Stromal cell of bone marrow (primary cell): ENCODE measurements at regions not wholly inside any gene's neighbourhood (a gene's known extent, or its start where the extent isn't known, plus 50 kb on each side); places are given as distances from the start of the nearest gene placed in this dataset.

Source experiments
- DNase-seq: peaks from one replicate; pipeline ENCODE4 v3.0.0-alpha.2; 2012; ENCODE audit warnings: low read depth

DNA sequence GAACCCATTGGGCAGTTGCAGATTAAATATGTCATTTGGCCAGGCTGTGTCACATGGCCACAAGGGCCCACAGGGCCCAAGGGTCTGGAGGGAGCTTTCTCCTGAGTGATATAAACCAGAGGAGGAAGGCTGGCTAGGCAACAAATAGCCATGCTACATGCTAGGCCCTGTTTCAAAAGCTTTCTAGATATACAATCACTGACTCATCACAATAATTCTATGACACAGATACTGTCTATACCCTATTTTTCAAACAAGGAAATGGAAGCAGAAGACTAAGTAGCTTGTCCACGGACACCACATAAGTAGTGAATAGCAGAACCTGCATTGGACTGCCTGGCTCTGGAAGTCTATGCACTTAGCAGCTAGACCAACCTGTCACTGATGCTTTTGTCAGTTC lies 625.4 kb downstream of the NTRK3 start:
- DNase-seq = no peak

DNA sequence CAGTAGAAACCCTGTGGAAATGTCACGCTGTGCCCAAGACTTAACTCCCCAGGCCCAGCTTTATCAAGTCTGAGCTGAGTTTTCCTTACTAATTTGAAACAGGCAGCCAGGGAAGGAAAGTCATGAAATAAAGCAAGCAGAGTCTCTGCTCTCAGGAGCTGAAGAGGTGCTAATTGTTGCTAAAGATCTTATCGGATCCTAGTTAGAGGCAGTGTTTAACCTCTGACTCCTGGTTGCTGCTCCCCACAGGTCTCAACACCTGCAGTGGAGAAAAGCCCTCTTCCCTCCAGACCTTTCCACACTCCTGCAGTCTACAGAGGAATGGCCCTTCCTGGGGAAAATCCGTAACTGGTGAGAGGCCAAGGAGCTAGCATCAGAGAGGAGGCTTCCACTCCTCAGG lies 628.2 kb downstream of the NTRK3 start:
- no peak for DNase-seq

DNA sequence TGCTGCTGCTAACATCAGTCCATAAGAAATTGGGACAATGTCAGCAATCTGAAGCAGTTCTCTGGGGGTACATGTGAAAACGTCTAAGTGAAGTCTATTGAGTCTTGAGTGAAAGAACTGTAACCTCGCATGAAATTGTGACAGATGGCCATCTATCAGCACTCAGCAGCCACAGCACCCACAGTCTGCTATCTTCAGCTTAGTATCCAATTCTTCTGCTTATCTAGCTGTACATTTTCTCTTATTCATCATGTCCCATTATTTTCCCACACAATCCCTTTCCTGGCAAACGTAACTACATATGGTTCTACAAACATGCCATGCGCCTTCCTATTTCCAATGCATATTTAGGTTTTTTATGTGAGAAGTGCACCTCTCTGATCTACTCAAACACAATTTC lies 629.7 kb downstream of the NTRK3 start:
- DNase-seq = no peak

DNA sequence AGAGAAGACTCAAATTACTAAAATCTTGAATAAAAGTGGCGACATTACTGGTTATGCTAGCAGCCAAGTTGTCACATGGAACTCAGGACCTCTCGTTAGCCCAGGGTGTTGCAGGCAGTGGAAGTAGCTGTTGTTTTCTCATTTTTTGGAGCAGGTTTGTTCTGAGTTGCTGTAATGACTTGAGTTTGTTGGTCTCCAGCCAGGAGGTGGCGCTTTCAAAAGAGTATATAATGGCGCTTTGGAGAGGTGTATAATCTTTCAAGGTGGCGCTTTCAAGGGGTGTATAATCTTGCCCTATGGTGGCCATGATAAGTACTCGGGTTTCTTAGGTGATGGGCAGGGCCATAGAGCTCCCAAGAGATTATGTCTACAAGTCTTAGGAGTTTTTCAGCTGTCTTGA lies 632.7 kb downstream of the NTRK3 start:
- no peak for DNase-seq

DNA sequence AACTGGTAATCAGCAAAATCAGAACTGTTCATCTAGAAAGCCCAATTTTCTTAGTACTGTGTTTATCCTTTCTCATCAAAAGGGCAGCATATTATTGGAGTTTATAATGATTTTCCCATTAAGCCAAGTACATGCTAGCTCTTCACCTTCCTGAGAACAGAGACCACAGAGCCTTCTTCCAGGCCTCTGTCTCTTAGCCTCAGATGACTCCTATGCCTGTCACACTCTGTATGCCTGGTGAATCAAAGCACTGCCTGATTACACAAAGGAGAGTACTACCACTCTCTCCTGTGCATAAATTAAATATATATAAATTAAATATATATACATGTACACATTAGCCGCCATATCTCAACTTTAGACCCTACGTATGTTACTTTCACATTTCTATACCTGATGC lies 636.1 kb downstream of the NTRK3 start:
- DNase-seq = no peak

DNA sequence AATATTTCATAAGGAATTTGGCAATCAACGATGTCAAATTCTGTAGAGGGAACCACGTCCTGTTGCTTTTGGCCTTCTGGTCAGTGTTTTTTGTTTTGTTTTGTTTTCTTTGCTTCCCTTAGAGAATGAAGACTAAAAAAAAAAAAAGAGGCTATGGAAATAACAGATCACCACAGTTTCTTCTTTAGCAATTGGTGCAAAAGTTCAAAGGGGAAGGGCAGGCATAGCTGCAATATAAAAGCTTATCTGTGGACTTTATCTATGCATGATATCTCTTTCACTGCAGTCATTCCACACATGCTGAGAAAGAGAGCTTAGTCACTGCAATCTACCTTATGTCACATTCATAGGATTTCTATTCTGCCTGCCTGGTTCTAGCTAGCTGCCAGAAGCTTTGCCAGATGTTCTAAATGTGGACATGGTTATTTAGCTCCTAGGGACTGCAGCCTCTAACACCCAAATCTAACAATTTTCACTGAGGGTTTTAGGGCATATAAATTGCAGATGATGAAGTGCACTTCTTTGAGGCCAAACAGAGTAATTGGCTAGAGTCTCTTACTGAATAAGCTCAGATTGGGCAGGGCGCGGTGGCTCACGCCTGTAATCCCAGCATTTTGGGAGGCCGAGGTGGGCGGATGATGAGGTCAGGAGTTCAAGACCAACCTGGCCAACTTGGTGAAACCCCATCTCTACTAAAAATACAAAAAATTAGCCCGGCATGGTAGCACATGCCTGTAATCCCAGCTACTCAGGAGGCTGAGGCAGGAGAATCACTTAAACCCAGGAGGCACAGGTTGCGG lies 637.2 kb downstream of the NTRK3 start:
- DNase-seq = peak; percentile 78

DNA sequence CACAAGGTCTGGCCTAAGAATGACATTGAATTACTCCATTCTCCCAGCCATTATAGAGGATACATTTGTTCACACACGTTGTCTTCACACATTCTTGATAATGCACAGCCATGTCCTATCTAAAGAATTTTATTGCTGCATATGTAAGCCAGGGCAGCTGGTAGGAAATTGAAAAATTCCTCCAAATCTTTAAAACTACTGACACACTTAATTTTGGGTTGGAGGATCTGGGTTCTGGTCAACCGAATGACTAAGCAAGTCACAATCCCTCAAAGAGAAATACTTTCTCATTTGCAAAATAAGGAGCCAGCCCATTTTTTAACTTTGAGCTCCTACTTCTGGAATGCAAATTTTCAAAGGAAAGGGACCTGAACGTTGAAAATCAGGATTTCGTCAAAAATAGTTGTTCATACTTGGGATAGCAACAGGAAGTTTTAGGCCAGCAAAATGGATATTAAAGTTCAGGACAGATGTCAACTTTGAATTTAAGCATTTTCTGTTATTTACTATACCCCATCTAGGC lies 638.3 kb downstream of the NTRK3 start:
- DNase-seq = no peak

DNA sequence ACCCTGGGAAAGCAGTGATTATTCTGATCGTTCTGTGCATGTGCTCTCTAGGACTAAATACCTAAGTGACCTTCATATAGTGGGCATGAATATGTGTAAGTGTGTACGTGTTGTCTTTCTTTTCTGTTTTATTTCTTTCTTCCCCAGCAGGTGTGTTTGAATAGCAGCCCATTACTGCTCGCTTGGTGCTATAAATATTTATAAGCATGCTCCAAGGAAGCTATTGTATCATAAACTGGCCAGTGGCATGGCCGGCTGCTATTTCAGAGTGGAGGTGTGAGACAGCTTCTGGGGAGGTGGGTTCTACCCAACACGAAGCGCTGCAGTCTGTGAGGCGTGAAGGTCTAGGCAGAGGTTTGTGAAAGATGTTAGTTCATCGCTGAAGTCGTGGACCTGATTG lies 641.8 kb downstream of the NTRK3 start:
- DNase-seq = no peak

DNA sequence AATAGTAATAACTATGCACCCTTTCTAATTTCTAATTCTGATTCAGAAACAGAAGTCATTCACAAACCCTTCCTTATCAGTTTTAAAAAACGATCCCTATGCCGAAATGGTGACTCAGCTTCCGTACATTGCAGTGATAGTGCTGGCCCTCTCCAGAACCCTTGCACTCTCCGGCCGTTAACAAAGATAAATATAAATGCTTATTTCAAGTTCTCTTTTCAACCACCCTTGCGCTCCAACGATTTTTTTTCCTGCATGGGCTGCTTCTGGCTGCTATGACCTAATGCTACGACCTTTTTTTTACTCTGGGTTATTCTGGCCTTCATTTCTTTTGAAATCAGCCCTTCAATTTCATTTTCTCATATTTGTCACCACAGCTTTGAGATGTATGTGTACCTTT lies 646.2 kb downstream of the NTRK3 start:
- no peak for DNase-seq

DNA sequence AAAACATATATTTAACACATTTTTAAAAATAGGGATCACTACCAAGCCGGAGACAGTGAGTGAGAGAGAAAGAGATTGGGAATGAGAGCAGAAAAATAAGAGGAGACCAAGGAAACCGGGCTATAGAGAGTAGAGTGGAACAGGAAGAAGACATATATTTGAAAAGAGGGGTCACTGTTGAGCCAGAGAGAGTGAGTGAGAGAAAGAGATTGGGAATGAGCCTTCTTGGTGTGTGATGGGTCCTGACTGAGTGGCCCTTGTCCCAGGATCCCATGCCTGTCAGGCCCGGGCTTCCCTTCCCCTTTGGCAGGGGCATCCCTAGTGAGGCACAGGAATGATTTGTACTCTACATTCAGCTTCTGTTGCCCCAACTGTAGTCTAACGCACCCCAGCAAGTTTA lies 646.6 kb downstream of the NTRK3 start:
- DNase-seq = no peak

DNA sequence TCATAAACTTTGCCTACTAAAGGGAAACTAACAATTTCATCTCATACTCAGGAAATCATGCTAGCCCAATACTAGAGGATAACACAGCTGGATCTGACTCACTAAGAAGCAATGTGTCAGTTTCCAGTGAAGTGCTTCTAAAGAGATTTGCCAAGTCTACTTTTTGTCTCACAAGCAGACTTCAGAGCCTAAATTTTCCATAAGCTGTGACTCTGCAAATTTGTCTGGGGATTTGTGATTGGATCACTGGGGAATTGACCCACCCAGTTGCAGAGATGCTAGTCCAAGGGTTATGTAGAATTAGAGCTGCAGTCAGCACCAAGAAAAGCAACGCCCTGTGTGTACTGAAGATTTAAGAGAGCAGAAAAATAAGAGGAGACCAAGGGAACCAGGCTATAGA lies 647.1 kb downstream of the NTRK3 start:
- DNase-seq = peak; percentile 83

DNA sequence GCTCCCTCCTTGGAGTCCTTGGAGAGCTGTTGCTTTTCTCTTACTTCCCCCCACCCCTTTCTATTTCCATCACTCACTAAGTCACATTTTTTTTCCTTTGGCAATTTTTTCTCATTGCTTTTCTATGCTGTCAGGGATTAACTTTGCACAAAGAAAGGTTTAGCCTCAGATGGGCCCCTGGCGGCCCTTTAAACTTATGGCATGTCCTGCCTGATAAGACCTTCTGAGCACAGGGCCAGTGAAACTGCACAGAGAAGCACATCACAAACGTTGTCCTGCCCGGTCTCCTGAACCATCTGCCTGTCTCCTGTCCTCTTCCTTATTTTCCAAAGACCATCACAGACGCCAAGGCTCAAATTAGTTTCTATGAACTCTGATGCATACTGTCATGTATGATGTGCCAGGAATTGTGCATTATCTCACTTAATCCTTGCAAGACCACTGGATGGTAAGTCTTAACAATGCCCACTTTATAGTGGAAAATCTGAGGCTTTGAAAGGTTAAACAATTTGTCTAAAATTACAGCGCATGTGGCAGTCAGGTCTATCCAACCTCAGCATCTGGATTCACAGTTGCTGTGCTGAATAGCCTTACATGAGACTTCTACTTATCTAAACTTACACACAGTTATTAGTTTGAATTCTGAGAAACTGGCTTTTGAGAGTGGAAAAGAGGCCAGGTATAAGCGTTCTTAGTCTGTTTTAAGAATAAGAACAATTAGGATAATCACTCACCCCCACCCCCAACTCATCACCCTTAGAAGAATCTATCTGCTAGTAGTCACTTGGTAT lies 648.1 kb downstream of the NTRK3 start:
- DNase-seq = no peak

DNA sequence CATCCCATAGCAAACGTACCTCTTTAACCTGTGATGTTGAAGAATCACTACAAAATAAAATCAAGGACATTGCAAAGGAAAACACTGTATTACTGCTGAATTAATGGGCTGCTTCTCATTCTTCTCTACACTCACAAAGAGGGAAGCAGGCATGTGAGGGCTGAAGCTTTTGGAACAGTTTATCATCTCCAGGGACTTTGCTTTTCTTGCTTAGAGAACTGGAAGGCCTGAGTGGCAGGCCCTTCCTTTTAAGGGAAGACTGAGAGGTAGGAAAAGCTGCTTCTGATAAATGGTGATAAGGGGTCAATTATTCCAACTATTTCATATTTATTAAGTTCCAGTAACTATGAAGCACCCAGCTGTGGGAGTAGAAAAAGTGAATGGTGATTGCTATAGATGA lies 649.6 kb downstream of the NTRK3 start:
- DNase-seq = no peak

DNA sequence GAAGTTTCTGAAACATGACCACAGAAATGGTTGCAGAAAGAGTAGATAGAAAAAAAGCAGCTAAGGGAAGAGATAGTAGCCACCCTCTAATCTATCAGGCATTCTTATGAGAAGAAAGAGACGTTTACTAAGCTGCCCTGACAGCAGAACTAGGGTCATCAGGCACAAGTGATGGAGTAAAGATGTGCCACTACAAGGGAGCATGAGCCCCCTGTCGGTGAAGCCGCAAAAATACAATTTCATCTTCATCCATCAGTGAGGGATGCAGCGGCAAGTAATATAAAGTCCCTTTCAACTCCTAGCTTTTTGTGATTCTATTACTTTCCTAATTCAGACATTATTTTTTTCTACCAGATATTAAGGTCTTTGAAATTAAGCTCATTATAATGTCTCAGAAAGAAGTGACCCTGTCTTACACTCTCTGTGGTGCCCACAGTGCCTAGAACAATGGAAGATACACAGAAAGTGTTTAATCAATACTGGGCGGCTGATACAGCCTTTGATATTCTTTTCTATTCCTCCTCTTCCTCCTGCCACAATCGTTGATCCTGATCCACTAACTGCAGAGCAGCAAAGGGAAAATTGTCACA lies 651.6 kb downstream of the NTRK3 start:
- DNase-seq = no peak

DNA sequence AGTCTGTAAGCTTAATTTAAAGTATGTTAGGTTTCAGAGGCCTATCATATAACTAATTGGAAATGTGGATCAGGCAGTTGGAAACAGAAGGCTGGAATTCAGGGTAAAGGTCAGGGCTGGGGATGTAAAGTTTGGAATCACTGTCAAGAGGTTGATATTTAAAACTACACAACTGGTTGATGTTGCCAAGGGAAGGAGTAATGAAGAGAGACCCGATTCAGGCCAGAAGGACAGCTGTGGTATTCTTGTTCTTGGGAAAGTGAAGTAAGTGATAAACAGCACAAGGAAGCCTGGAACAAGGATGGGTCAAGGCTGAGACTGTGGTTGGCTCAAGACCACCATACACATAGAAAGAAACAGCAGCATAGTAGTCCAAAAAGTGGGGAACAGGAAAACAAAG lies 654.2 kb downstream of the NTRK3 start:
- DNase-seq = no peak

DNA sequence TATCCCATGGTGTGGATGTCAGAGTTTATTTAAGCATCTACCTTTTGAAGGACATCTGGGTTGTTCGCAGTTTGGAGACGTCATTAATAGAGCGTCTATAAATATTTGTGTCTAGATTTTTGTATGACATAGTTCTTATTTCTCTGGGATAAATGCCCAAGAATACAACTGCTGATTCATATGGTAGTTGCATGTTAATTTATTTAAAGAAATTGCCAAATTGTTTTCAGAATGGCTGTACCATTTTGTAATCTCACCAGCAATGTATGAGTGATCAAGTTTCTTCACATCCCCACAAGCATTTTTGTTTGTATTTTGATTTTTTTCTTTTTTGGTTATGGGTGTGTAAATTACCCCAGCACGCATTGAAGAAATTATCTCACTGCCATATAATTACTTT lies 656.9 kb downstream of the NTRK3 start:
- DNase-seq = no peak

DNA sequence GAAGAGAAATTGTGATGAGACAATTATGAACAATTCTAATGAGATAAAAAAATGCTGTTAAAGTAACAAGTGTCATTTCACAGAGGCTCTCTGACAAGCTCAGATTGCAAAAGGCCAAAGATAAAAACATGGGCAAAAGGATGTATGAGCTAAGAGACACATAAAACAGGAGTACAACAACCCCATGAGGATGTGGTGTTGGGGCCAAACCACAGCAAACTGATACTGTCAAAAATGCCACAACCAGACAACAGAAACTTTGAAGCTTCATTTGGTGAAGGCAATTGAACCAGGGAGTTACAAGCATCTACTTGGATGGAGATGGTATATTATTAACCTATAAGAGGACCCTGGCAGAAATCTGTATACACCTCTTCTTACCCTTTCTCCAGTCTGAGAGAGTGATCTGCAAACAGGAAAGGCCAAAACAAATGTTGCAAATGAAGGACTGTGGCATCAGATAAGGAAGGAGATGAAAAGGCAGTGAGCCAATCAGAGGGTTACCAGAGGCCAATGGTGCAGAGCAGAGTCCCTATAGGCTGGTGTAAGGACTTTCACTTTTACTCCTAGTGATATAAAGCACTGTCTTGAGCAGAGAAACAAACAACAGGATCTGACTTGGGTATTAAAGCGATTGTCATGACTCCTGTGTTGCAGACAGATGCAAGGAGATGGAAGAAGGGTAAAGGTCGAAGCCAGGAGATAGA lies 659.0 kb downstream of the NTRK3 start:
- DNase-seq = no peak

DNA sequence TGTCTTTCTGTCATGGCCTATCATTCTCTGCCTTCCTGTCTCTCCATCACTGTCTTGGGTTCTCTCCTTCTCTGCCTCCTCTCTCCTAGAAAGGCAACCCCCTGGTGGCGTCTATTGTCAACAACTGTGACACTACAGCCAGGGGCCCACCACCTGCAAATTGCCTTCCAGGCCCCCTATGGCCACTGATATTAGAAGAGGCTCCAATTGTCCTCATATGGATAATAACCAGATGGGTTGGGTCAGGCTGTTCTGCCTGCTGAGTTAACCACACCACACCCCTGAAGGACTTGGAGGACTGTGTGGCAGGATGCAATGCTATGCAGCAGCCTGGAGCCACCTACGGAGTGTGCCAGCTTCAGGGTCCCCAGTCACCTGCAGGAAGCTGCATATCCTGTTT lies 665.0 kb downstream of the NTRK3 start:
- DNase-seq = no peak

DNA sequence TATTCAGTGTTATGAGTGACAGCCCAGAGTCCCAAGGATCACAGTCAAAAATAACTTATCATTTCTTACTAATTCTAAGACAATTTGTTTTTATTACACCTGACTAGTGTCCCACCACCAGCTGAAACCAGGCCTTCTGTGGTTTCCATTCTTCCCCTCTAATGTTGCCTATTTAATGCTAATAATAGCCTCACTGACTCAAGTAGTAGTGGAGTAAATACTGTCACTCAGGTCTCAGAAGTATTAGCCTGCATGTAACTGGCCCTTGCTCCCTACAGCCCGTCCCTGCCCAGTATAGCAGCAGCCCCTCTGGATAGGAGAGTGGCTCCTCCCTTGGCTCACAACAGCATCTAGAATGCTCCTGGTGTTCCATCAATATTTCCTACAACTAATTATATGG lies 665.5 kb downstream of the NTRK3 start:
- DNase-seq = no peak

DNA sequence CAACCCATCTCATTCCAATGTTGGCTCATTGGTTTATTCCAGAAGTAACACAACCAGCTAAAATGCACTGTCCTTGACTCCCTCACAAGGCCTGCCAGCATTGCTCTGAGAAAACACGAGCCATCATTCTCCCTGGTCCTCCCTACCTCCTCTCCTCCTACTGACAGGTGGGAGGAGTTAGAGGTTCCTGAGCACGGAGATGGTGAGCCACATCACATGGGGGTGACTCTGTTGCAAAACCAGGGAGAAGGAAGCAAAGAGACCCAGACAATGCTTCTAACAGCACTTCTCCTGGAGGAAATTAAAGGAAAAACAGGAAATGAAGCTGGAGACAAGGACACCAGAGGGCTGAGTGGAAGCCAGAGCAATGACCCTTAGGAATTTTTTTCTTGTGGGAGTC lies 667.4 kb downstream of the NTRK3 start:
- DNase-seq = no peak

DNA sequence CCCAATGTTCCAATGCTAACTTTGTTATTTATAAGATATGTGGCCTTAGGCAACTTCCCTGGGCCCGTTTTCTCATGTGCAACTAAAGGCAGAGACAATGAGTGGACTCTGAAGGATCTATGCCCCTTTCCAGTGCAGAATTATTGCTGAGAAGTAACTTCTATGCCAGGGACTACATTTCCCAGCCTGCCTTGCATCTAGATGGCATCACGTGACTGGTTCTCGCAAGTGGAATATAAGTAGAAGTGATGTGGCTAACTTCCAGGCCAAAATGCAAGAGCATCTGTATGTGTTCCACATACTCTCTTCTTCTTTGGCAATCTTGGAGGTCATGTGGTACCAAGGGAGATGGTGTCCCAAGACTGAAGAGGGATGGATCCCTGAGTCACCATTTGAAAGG lies 674.4 kb downstream of the NTRK3 start:
- DNase-seq = no peak

DNA sequence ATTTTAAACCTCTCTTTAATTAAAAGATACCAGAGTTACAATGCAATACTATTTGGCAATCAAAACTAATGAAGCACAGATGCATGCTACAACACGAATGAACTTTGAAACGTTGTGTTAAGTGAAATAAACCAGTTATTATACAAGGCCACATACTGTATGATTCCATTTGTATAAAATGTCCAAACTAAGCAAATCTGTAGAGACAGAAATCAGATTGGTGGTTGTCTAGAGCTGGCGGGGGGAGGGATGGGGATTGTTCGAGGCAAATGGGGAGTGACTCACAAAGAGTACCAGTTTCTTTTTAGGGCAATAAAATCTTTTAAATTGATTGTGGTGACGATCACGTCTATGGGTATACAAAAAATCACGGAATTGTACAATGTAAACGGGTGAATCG lies 677.0 kb downstream of the NTRK3 start:
- no peak for DNase-seq
